Mammary epithelial cell (primary cell): ENCODE measurements at regions not wholly inside any gene's neighbourhood (a gene's known extent, or its start where the extent isn't known, plus 50 kb on each side); places are given as distances from the start of the nearest gene placed in this dataset.

ENCODE experiments used
- EZH2 ChIP-seq: IDR thresholded peaks from 2 replicates; pipeline ENCODE4 v1.6.1; 2012; ENCODE audit warnings: low read length, inconsistent platforms, borderline replicate concordance
- TF ChIP-seq, protein P1 (sequence below), 2 donors: IDR thresholded peaks in 1 of 2; conservative IDR thresholded peaks in 1 of 2; 2 replicates each; pipeline ENCODE4 v1.5.1; 2011 to 2012; ENCODE audit warnings: inconsistent platforms in 2 of 2, low read length in 2 of 2, mild to moderate bottlenecking in 2 of 2, control low read depth in 1 of 2, low read depth in 1 of 2; ENCODE audit not compliant: insufficient read depth in 1 of 2; ENCODE audit errors: extremely low read depth in 1 of 2

DNA sequence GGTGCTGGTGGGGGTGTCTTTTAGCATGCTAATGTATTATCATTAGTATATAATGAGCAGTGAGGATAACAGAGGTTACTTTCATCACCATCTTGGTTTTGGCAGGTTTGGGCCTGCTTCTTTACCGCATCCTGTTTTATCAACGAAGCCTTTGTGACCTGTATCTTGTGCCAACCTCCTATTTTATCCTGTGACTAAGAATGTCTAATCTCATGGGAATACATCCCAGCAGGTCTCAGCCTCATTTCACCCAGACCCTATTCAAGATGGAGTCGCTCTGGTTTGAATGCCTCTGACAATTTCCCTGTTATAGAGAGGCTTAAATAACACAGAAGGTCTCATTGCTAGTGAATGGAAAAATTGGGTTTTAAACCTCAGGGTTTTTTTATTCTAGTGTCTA lies 300.8 kb upstream of the PROX1 start:
- TF ChIP-seq, protein P1, sequence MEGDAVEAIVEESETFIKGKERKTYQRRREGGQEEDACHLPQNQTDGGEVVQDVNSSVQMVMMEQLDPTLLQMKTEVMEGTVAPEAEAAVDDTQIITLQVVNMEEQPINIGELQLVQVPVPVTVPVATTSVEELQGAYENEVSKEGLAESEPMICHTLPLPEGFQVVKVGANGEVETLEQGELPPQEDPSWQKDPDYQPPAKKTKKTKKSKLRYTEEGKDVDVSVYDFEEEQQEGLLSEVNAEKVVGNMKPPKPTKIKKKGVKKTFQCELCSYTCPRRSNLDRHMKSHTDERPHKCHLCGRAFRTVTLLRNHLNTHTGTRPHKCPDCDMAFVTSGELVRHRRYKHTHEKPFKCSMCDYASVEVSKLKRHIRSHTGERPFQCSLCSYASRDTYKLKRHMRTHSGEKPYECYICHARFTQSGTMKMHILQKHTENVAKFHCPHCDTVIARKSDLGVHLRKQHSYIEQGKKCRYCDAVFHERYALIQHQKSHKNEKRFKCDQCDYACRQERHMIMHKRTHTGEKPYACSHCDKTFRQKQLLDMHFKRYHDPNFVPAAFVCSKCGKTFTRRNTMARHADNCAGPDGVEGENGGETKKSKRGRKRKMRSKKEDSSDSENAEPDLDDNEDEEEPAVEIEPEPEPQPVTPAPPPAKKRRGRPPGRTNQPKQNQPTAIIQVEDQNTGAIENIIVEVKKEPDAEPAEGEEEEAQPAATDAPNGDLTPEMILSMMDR (conservative IDR thresholded peaks at IDR 0.05 in 1 of 2, IDR thresholded peaks at IDR 0.05 in 1 of 2; ENCODE audit: extremely low read depth in 1 of 2, insufficient read depth in 1 of 2, low read depth in 1 of 2, low read length in 2 of 2) = no peak
- TF ChIP-seq EZH2 = no peak
